ENCODE measurements at regions not wholly inside any gene's neighbourhood (a gene's known extent, or its start where the extent isn't known, plus 50 kb on each side); places are given as distances from the start of the nearest gene placed in this dataset.

DNA sequence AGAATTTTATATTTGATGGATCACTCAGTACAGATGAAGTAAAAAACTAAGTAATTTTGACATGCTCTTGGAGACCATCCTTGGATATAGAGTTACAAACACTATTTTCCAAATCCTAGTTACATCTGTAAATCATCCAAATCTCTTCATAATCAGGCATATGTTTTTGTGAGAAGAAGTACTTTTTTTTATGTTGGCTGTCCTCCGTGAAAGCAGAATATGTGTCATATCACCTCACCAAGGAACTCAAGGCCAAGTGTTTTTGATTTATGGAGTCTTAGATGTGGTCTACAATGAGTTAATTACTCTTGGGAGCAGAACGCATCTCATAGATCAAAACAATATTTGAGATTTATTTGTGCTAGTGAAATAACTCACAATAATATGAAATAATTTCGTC is 416.5 kb upstream of the TGFBR2 start:
- no peaks in the 10 kb centered on the region for H3K36me3 ChIP-seq (ENCODE audit: low read length)
- no peaks in the 10 kb centered on the region for H3K9me2 ChIP-seq (replicated peaks; ENCODE audit: insufficient read depth, low read length)
- no peak overlapping the region for H3K27ac ChIP-seq (ENCODE audit: low read depth, low read length)
- no peak overlapping the region for H3K4me2 ChIP-seq (ENCODE audit: low read depth, low read length, poor library complexity, severe bottlenecking)
- no peaks in the 10 kb centered on the region for H3K9me3 ChIP-seq (ENCODE audit: insufficient read depth, low read length)
- TF ChIP-seq, protein P1, sequence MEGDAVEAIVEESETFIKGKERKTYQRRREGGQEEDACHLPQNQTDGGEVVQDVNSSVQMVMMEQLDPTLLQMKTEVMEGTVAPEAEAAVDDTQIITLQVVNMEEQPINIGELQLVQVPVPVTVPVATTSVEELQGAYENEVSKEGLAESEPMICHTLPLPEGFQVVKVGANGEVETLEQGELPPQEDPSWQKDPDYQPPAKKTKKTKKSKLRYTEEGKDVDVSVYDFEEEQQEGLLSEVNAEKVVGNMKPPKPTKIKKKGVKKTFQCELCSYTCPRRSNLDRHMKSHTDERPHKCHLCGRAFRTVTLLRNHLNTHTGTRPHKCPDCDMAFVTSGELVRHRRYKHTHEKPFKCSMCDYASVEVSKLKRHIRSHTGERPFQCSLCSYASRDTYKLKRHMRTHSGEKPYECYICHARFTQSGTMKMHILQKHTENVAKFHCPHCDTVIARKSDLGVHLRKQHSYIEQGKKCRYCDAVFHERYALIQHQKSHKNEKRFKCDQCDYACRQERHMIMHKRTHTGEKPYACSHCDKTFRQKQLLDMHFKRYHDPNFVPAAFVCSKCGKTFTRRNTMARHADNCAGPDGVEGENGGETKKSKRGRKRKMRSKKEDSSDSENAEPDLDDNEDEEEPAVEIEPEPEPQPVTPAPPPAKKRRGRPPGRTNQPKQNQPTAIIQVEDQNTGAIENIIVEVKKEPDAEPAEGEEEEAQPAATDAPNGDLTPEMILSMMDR (IDR thresholded peaks at IDR 0.05; ENCODE audit: insufficient read depth, low read length, poor library complexity, severe bottlenecking): no peak
- TF ChIP-seq EZH2phosphoT487 (conservative IDR thresholded peaks at IDR 0.05; ENCODE audit: low read length): no peak
- H3K9ac ChIP-seq (ENCODE audit: low read length): no peak overlapping the region
- no peaks in the 10 kb centered on the region for H3K79me2 ChIP-seq (ENCODE audit: insufficient read depth, low read length)
- H4K20me1 ChIP-seq (ENCODE audit: low read depth, low read length): no peaks in the 10 kb centered on the region
- H3F3A ChIP-seq (ENCODE audit: insufficient read depth): no peaks in the 10 kb centered on the region
- no peak overlapping the region for H3K4me3 ChIP-seq (ENCODE audit: insufficient read depth, low read length, poor library complexity, severe bottlenecking)
- H2AFZ ChIP-seq (ENCODE audit: low read depth, low read length, severe bottlenecking): no peak overlapping the region
- no peaks in the 10 kb centered on the region for H3K27me3 ChIP-seq (ENCODE audit: low read length)

DNA sequence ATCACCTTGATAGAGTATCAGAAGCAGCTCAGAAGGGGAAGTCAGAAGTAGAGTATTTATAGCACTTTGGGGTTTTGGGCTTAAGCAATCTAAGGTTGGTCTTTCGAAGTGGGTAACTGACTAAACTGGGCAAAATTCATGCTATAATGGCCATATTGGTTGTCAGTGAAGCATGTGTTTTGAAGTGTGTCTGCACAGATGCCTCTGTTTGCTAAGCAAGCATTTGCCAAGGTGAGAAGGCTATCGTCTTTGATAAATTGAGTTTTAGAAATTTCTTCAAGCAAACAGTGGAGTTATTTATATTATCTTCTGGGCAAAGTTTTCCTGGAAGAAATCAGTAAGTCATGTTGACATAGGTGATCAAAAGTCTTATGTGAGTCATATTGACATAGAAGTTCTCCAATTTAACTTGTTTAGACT is 412.8 kb upstream of the TGFBR2 start:
- H3K9me3 ChIP-seq (ENCODE audit: insufficient read depth, low read length): no peaks in the 10 kb centered on the region
- no peak overlapping the region for H3K4me3 ChIP-seq (ENCODE audit: insufficient read depth, low read length, poor library complexity, severe bottlenecking)
- no peaks in the 10 kb centered on the region for H3K27me3 ChIP-seq (ENCODE audit: low read length)
- H3K27ac ChIP-seq (ENCODE audit: low read depth, low read length): no peak overlapping the region
- H3K79me2 ChIP-seq (ENCODE audit: insufficient read depth, low read length): no peaks in the 10 kb centered on the region
- no peak overlapping the region for H3K4me2 ChIP-seq (ENCODE audit: low read depth, low read length, poor library complexity, severe bottlenecking)
- TF ChIP-seq, protein P1 (IDR thresholded peaks at IDR 0.05; ENCODE audit: insufficient read depth, low read length, poor library complexity, severe bottlenecking): no peak
- TF ChIP-seq EZH2phosphoT487 (conservative IDR thresholded peaks at IDR 0.05; ENCODE audit: low read length): no peak
- no peaks in the 10 kb centered on the region for H3K36me3 ChIP-seq (ENCODE audit: low read length)
- H3F3A ChIP-seq (ENCODE audit: insufficient read depth): no peaks in the 10 kb centered on the region
- H2AFZ ChIP-seq (ENCODE audit: low read depth, low read length, severe bottlenecking): no peak overlapping the region
- H3K9me2 ChIP-seq (replicated peaks; ENCODE audit: insufficient read depth, low read length): no peaks in the 10 kb centered on the region
- no peak overlapping the region for H3K9ac ChIP-seq (ENCODE audit: low read length)
- H4K20me1 ChIP-seq (ENCODE audit: low read depth, low read length): no peaks in the 10 kb centered on the region

DNA sequence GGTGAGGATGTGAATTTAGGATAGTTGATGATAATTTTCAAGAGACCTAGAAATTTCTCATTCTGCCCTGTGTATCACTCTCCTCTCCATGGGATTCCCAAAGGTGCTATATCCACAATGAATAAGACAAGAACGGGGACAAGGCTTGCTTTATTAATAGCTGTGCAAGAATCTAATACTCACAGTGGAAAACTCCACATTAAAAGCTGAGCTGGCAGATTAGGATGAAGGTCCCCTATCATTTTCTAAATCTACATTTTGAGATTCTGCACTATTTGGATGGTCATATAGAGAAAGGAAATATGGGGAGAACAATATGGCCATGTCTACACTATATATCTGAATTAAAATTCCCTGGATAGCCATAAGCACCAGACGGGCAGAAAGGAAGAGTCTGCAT is 411.0 kb upstream of the TGFBR2 start:
- no peaks in the 10 kb centered on the region for H3K9me2 ChIP-seq (replicated peaks; ENCODE audit: insufficient read depth, low read length)
- no peak overlapping the region for H3K4me3 ChIP-seq (ENCODE audit: insufficient read depth, low read length, poor library complexity, severe bottlenecking)
- no peak overlapping the region for H3K9ac ChIP-seq (ENCODE audit: low read length)
- H4K20me1 ChIP-seq (ENCODE audit: low read depth, low read length): no peaks in the 10 kb centered on the region
- H3K9me3 ChIP-seq (ENCODE audit: insufficient read depth, low read length): no peaks in the 10 kb centered on the region
- no peak overlapping the region for H3K27ac ChIP-seq (ENCODE audit: low read depth, low read length)
- H2AFZ ChIP-seq (ENCODE audit: low read depth, low read length, severe bottlenecking): no peak overlapping the region
- no peaks in the 10 kb centered on the region for H3K36me3 ChIP-seq (ENCODE audit: low read length)
- H3K27me3 ChIP-seq (ENCODE audit: low read length): no peaks in the 10 kb centered on the region
- no peak overlapping the region for H3K4me2 ChIP-seq (ENCODE audit: low read depth, low read length, poor library complexity, severe bottlenecking)
- H3K79me2 ChIP-seq (ENCODE audit: insufficient read depth, low read length): no peaks in the 10 kb centered on the region
- TF ChIP-seq, protein P1 (IDR thresholded peaks at IDR 0.05; ENCODE audit: insufficient read depth, low read length, poor library complexity, severe bottlenecking): no peak
- no peak for TF ChIP-seq EZH2phosphoT487 (conservative IDR thresholded peaks at IDR 0.05; ENCODE audit: low read length)
- H3F3A ChIP-seq (ENCODE audit: insufficient read depth): no peaks in the 10 kb centered on the region

Data from SU-DHL-6 (cell line).